ENCODE measurements at regions not wholly inside any gene's neighbourhood (a gene's known extent, or its start where the extent isn't known, plus 50 kb on each side); places are given as distances from the start of the nearest gene placed in this dataset.

DNA sequence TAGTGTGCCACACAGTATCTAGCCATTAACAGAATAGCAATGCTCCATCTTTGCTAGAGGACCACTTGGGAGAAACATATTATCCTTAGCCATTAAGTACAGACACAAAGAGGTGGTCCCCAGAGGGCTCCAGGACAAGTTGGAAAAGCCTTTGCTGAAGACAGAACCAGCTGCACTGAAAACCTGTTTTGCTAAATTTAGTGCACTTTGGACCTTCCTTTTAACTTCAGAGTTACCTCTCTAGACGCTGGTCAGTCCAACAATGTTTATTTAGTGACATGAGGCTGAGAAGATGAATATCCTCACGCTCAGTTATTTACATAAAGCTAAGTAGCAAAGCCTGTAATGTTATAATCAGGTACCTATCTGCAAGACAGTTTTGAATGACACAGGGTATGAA lies 265.0 kb upstream of the ZNF608 start:
- H3K27ac Mint-ChIP-seq (ENCODE audit: unreplicated experiment): no peak overlapping the region
- no peak overlapping the region for H3K4me3 Mint-ChIP-seq (ENCODE audit: low read depth, unreplicated experiment)
- peaks cover 27% of the 10 kb centered on the region for H3K4me1 Mint-ChIP-seq (ENCODE audit: low read depth, unreplicated experiment)
- no peak for TF ChIP-seq CTCF (IDR thresholded peaks at IDR 0.05; ENCODE audit: unreplicated experiment)
- no TSS peak for BruUV-seq (replicated peaks)
- no peaks in the 10 kb centered on the region for H3K9me3 Mint-ChIP-seq (ENCODE audit: low read depth, unreplicated experiment)
- peak; percentile 14 for DNase-seq
- CTCF ChIA-PET: no interaction called here
- intact Hi-C loops (cut with micrococcal nuclease; ENCODE audit: unreplicated experiment): loop anchor here (10.0 kb wide), 2 partner anchors 267 to 347 kb away; partner anchors contain the start of gene ZNF608
- H3K36me3 Mint-ChIP-seq (ENCODE audit: insufficient read depth, unreplicated experiment): no peaks in the 10 kb centered on the region
- no peaks in the 10 kb centered on the region for H3K27me3 Mint-ChIP-seq (ENCODE audit: unreplicated experiment)

DNA sequence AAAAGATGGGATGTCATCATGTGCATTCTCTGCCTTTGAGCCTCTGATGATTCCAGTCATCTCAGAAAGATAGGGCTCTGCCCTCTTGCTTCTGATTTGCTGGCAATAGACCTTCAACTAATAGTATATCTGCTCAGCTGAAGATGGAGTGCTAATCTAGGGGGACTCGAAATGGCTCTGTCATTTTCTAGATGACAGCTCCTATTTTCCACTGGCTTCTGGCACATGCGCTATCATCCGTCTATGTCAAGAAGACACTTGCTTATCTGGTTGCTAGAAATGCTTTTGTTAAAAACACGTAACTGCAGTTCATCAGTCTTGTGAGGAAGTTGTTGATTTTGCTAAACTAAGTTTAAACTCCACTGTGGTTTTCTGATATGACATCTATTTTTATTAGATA lies 265.5 kb upstream of the ZNF608 start:
- intact Hi-C loops (cut with micrococcal nuclease; ENCODE audit: unreplicated experiment): loop anchor here (10.0 kb wide), 2 partner anchors 267 to 347 kb away; partner anchors contain the start of gene ZNF608
- no peak overlapping the region for H3K4me3 Mint-ChIP-seq (ENCODE audit: low read depth, unreplicated experiment)
- no TSS peak for BruUV-seq (replicated peaks)
- TF ChIP-seq CTCF (IDR thresholded peaks at IDR 0.05; ENCODE audit: unreplicated experiment): no peak
- no peaks in the 10 kb centered on the region for H3K9me3 Mint-ChIP-seq (ENCODE audit: low read depth, unreplicated experiment)
- CTCF ChIA-PET: no interaction called here
- H3K36me3 Mint-ChIP-seq (ENCODE audit: insufficient read depth, unreplicated experiment): no peaks in the 10 kb centered on the region
- no peak overlapping the region for H3K27ac Mint-ChIP-seq (ENCODE audit: unreplicated experiment)
- no peak for DNase-seq
- H3K4me1 Mint-ChIP-seq (ENCODE audit: low read depth, unreplicated experiment): peaks cover 27% of the 10 kb centered on the region
- no peaks in the 10 kb centered on the region for H3K27me3 Mint-ChIP-seq (ENCODE audit: unreplicated experiment)

DNA sequence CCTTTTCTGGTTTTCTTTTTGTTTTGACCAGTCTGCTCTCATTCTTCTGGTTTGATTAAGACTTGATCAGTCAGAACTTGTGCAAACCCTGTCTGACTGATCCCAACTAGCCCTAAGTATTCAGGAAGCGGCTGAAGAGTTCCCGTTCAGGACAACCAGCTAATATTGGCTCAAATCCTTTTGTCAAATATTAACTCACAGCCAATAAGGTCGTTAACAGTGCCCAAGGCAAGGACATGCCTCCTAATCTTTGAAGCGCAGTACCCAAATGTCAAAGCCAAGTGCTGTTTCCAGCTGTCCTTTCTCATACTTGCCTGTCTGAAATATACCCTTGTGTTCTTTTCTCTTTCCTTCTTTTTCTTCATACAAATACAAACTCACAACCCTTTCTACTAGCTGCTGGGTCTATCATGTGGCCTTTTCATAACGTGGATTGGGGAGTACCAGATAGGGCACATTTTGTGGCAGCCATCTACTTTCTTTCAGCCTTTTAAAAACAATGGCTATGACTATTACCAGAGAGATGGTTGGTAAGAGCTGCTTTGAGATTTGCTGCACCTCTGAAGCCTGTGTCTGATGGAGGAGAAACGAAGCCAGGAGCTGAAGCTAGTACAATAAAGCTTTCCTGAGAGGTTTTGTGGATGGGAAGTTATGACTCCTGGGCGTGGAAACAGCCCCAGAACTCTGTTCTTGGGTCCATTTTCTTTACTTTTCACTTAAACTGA lies 266.4 kb upstream of the ZNF608 start:
- intact Hi-C loops (cut with micrococcal nuclease; ENCODE audit: unreplicated experiment): loop anchor here (10.0 kb wide), 2 partner anchors 268 to 348 kb away; partner anchors contain the start of gene ZNF608
- BruUV-seq (replicated peaks): no TSS peak
- H3K4me3 Mint-ChIP-seq (ENCODE audit: low read depth, unreplicated experiment): no peak overlapping the region
- no peaks in the 10 kb centered on the region for H3K9me3 Mint-ChIP-seq (ENCODE audit: low read depth, unreplicated experiment)
- no peaks in the 10 kb centered on the region for H3K27me3 Mint-ChIP-seq (ENCODE audit: unreplicated experiment)
- H3K4me1 Mint-ChIP-seq (ENCODE audit: low read depth, unreplicated experiment): peaks cover 27% of the 10 kb centered on the region
- CTCF ChIA-PET: no interaction called here
- peak; percentile 5 for DNase-seq
- H3K27ac Mint-ChIP-seq (ENCODE audit: unreplicated experiment): peak overlapping the region; percentile 4
- TF ChIP-seq CTCF (IDR thresholded peaks at IDR 0.05; ENCODE audit: unreplicated experiment): no peak
- H3K36me3 Mint-ChIP-seq (ENCODE audit: insufficient read depth, unreplicated experiment): no peaks in the 10 kb centered on the region

DNA sequence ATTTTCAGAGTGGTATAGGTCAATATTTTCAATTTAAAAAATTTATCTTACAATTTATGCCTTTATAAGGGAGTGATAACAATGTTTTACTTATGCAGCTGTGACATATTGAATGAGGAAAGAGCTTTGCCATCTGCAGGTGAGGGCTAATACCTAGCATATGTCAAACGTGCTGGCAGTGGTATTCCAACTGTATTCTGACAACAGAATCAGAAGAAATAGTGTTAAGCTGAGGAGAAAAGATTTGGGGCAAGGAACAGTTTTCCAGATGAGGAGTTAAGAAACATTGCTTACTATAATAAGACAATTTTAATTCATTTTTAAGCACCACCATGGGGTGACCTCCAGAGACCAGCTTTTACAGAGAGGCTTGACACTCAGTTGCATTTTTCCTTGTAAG lies 267.8 kb upstream of the ZNF608 start:
- H3K27ac Mint-ChIP-seq (ENCODE audit: unreplicated experiment): no peak overlapping the region
- H3K27me3 Mint-ChIP-seq (ENCODE audit: unreplicated experiment): no peaks in the 10 kb centered on the region
- BruUV-seq (replicated peaks): no TSS peak
- peaks cover 27% of the 10 kb centered on the region for H3K4me1 Mint-ChIP-seq (ENCODE audit: low read depth, unreplicated experiment)
- CTCF ChIA-PET: no interaction called here
- intact Hi-C loops (cut with micrococcal nuclease; ENCODE audit: unreplicated experiment): loop anchor here (10.0 kb wide), 2 partner anchors 269 to 349 kb away; partner anchors contain the start of gene ZNF608
- H3K4me3 Mint-ChIP-seq (ENCODE audit: low read depth, unreplicated experiment): no peak overlapping the region
- no peaks in the 10 kb centered on the region for H3K36me3 Mint-ChIP-seq (ENCODE audit: insufficient read depth, unreplicated experiment)
- no peak for DNase-seq
- H3K9me3 Mint-ChIP-seq (ENCODE audit: low read depth, unreplicated experiment): no peaks in the 10 kb centered on the region
- TF ChIP-seq CTCF (IDR thresholded peaks at IDR 0.05; ENCODE audit: unreplicated experiment): no peak
